Neural crest cell (in vitro differentiated cells): ENCODE measurements at regions not wholly inside any gene's neighbourhood (a gene's known extent, or its start where the extent isn't known, plus 50 kb on each side); places are given as distances from the start of the nearest gene placed in this dataset.

ENCODE experiments used
- DNase-seq: peaks from one replicate; pipeline ENCODE4 v3.0.0; 2021; ENCODE audit warnings: low read depth, mixed read lengths, low spot score
- H3K27ac Mint-ChIP-seq: one replicate; pipeline ENCODE4 v1.8.0; 2021; ENCODE audit warnings: mild to moderate bottlenecking, mixed read lengths; ENCODE audit not compliant: unreplicated experiment
- H3K27me3 Mint-ChIP-seq: 2 replicates; pipeline ENCODE4 v1.8.0; 2021; ENCODE audit warnings: low read depth, mild to moderate bottlenecking, mixed read lengths
- H3K36me3 Mint-ChIP-seq: 2 replicates; pipeline ENCODE4 v1.8.0; 2021; ENCODE audit warnings: low read depth, mild to moderate bottlenecking, mixed read lengths
- H3K4me1 Mint-ChIP-seq: 2 replicates; pipeline ENCODE4 v1.8.0; 2021; ENCODE audit warnings: mixed read lengths
- H3K4me3 Mint-ChIP-seq: one replicate; pipeline ENCODE4 v1.8.0; 2021; ENCODE audit warnings: mild to moderate bottlenecking, mixed read lengths
- H3K9me3 Mint-ChIP-seq: 2 replicates; pipeline ENCODE4 v1.8.0; 2021; ENCODE audit warnings: mixed read lengths
- TF ChIP-seq, protein P1 (sequence below): fragments of 200-600 bp; sonication (generic); conservative IDR thresholded peaks from 2 replicates; pipeline ENCODE4 v1.5.0; 2021; ENCODE audit warnings: antibody characterized with exemption, mild to moderate bottlenecking

DNA sequence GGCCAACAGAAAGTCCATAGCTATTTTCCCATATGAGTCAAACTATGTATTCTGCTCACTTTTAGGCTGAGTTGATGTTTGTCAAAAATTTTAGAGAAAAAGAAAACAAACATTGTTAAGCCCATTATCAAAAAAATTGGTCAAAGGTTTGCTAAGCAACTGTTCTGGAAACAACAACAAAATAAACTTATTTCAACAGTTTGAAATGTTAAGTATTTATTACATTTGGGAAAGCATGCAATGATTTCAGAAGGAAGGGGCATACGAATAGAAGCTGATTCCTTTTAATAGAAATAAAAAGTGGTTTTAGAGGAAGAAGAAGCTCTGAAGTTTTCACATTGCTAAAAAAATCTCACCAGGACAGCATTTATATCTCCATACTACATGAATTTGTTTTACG is 1837.5 kb upstream of the CELF4 start:
- DNase-seq: no peak
- Mint-ChIP-seq H3K9me3 (peaks cover 3% of the 10 kb centered on the region), H3K27ac (no peak overlapping the region), H3K4me3 (no peak overlapping the region), H3K36me3 (no peaks in the 10 kb centered on the region), H3K27me3 (no peaks in the 10 kb centered on the region), H3K4me1 (no peaks in the 10 kb centered on the region)
- TF ChIP-seq, protein P1, sequence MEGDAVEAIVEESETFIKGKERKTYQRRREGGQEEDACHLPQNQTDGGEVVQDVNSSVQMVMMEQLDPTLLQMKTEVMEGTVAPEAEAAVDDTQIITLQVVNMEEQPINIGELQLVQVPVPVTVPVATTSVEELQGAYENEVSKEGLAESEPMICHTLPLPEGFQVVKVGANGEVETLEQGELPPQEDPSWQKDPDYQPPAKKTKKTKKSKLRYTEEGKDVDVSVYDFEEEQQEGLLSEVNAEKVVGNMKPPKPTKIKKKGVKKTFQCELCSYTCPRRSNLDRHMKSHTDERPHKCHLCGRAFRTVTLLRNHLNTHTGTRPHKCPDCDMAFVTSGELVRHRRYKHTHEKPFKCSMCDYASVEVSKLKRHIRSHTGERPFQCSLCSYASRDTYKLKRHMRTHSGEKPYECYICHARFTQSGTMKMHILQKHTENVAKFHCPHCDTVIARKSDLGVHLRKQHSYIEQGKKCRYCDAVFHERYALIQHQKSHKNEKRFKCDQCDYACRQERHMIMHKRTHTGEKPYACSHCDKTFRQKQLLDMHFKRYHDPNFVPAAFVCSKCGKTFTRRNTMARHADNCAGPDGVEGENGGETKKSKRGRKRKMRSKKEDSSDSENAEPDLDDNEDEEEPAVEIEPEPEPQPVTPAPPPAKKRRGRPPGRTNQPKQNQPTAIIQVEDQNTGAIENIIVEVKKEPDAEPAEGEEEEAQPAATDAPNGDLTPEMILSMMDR: no peak

DNA sequence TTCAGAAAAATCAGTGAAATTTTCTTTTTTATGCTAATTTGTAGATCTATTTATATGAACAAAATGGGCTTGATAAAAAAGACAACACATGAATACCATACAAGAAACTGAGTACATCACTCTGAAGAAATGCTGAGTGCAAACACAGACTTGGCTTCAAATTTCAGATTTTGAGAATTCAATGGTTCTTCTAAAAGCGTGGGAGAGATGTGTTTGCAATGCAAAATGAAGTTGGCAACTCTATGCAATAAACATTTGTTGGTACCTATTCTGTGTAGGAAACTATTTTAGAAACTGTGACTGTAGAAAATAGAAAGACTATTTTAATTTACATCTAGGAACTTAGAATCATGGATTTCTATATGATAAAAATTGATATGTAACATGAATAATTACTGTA is 1834.1 kb upstream of the CELF4 start:
- no peak for DNase-seq
- H3K27me3 Mint-ChIP-seq: no peaks in the 10 kb centered on the region
- H3K36me3 Mint-ChIP-seq: peaks cover 9% of the 10 kb centered on the region
- no peak overlapping the region for H3K27ac Mint-ChIP-seq
- no peak overlapping the region for H3K4me3 Mint-ChIP-seq
- H3K9me3 Mint-ChIP-seq: peaks cover 9% of the 10 kb centered on the region
- no peaks in the 10 kb centered on the region for H3K4me1 Mint-ChIP-seq
- TF ChIP-seq, protein P1: no peak

DNA sequence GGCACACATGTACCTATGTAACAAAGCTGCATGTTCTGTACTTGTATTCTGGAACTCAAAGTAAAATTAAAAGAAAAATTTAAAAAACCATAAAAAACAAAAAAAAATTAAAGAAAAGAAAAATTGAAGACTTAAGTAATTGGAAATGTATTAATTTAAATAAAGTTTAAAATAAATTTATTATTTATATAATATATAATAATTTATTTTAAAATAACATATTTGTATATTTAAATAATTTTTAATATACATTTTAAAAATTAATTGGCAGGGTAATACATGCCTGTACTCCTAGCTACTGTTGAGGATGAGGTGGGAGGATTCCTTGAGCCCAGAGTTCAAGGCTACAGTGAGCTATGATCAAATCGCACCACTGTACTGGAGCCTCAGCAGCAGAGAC is 1830.6 kb upstream of the CELF4 start:
- H3K36me3 Mint-ChIP-seq: peaks cover 32% of the 10 kb centered on the region
- no peak overlapping the region for H3K4me3 Mint-ChIP-seq
- no peaks in the 10 kb centered on the region for H3K4me1 Mint-ChIP-seq
- peaks cover 27% of the 10 kb centered on the region for H3K9me3 Mint-ChIP-seq
- H3K27ac Mint-ChIP-seq: no peak overlapping the region
- no peak for DNase-seq
- H3K27me3 Mint-ChIP-seq: no peaks in the 10 kb centered on the region
- TF ChIP-seq, protein P1: no peak

DNA sequence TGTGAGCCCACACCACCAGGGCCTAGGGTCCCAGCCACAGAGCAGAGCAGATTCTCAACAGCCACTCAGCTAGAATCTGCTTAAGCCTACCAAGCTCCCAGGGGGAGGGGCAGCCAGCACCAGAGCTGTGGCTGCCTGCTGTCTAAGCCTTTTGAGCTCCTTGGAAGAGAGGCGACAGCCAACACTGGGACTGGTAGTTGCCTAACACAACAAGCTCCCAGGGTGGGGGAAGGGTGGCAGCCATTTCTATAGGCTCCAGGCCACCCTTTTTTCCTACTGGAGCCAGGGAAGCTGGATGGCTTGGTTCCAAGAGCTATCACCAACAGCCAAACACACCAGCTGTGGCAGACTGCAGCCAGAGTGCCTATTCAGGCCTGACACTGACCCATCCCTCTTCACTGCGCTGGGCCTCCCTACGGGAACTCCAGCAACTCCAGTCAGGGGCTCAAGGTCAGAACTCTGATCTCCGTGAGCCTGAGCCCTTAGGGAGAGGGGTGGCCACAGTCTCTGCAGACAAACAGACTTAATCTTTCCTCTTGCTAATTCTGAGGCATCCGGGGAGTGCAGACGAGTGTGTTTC is 1824.3 kb upstream of the CELF4 start:
- DNase-seq: no peak
- TF ChIP-seq, protein P1: no peak

DNA sequence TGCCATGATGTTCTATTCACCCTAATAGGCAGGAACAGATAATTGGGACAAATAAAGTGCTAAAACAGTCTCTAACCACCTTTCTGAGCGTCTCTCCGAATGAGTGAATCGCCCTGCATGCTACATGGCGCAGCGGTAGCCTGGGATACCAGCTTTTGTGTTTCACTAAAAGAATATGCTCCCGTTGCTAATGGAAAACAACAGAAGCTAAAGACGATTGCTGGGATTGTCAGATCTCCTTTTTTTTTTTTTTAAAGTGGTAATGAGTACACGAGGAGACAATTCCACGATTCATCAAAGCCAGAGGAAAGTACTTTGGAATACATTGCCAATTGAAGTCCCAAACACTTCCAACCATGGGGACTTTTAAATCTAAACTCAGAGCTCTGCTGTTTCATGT is 1815.3 kb upstream of the CELF4 start:
- H3K9me3 Mint-ChIP-seq: peaks cover under 1% of the 10 kb centered on the region
- peak overlapping the region; percentile 92 for H3K27ac Mint-ChIP-seq
- DNase-seq: no peak
- H3K4me3 Mint-ChIP-seq: peak overlapping the region; percentile 74
- H3K4me1 Mint-ChIP-seq: peaks cover 26% of the 10 kb centered on the region
- no peaks in the 10 kb centered on the region for H3K36me3 Mint-ChIP-seq
- TF ChIP-seq, protein P1: no peak
- no peaks in the 10 kb centered on the region for H3K27me3 Mint-ChIP-seq

More for the DNA sequence above, 1824.3 kb upstream of the CELF4 start:
- Mint-ChIP-seq H3K27me3 (no peaks in the 10 kb centered on the region), H3K36me3 (peaks cover 27% of the 10 kb centered on the region), H3K9me3 (peaks cover 26% of the 10 kb centered on the region), H3K27ac (no peak overlapping the region), H3K4me1 (no peaks in the 10 kb centered on the region), H3K4me3 (no peak overlapping the region)
